ENCODE measurements at regions not wholly inside any gene's neighbourhood (a gene's known extent, or its start where the extent isn't known, plus 50 kb on each side); places are given as distances from the start of the nearest gene placed in this dataset.

DNA sequence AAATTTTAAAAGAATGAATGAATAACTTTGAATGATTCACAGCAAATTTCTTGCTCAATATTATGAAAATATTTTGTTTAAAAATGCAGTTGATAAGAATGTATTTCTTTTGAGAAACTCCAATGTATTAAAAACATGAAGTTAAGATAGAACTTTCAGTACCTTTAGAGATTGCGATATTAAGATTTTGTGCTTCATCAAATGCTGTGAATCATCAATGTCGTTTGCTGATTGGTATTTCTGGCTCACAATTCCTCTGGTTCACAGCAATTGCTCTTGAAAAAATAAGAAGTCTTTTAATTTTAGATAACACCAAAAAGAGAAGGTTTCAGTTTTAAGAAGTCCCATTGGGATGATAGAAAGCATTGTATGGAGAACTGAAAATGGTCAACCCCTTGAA, 228.7 kb downstream of the IKZF2 start:
- TF ChIP-seq, protein P1, sequence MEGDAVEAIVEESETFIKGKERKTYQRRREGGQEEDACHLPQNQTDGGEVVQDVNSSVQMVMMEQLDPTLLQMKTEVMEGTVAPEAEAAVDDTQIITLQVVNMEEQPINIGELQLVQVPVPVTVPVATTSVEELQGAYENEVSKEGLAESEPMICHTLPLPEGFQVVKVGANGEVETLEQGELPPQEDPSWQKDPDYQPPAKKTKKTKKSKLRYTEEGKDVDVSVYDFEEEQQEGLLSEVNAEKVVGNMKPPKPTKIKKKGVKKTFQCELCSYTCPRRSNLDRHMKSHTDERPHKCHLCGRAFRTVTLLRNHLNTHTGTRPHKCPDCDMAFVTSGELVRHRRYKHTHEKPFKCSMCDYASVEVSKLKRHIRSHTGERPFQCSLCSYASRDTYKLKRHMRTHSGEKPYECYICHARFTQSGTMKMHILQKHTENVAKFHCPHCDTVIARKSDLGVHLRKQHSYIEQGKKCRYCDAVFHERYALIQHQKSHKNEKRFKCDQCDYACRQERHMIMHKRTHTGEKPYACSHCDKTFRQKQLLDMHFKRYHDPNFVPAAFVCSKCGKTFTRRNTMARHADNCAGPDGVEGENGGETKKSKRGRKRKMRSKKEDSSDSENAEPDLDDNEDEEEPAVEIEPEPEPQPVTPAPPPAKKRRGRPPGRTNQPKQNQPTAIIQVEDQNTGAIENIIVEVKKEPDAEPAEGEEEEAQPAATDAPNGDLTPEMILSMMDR (IDR thresholded peaks at IDR 0.05), result no peak
- DNase-seq (ENCODE audit: extremely low spot score, unreplicated experiment), result no peak
- no peak overlapping the region for H3K4me3 Mint-ChIP-seq (ENCODE audit: unreplicated experiment)
- H3K27ac Mint-ChIP-seq (ENCODE audit: unreplicated experiment), result no peak overlapping the region
- H3K27me3 Mint-ChIP-seq (ENCODE audit: unreplicated experiment), result no peaks in the 10 kb centered on the region
- peaks cover 1% of the 10 kb centered on the region for H3K4me1 Mint-ChIP-seq (ENCODE audit: unreplicated experiment)
- H3K9me3 Mint-ChIP-seq (ENCODE audit: unreplicated experiment), result no peaks in the 10 kb centered on the region
- H3K36me3 Mint-ChIP-seq (ENCODE audit: unreplicated experiment), result peaks cover 2% of the 10 kb centered on the region

- H3K4me1 Mint-ChIP-seq (ENCODE audit: unreplicated experiment), result no peaks in the 10 kb centered on the region
- no peak overlapping the region for H3K4me3 Mint-ChIP-seq (ENCODE audit: unreplicated experiment)
- TF ChIP-seq, protein P1 (IDR thresholded peaks at IDR 0.05), result no peak
- H3K36me3 Mint-ChIP-seq (ENCODE audit: unreplicated experiment), result peaks cover 2% of the 10 kb centered on the region
- DNase-seq (ENCODE audit: extremely low spot score, unreplicated experiment), result no peak
- no peaks in the 10 kb centered on the region for H3K9me3 Mint-ChIP-seq (ENCODE audit: unreplicated experiment)
- no peaks in the 10 kb centered on the region for H3K27me3 Mint-ChIP-seq (ENCODE audit: unreplicated experiment)
- no peak overlapping the region for H3K27ac Mint-ChIP-seq (ENCODE audit: unreplicated experiment)
These were observed 229.7 kb downstream of the IKZF2 start for GRCh38 chr2:212921711-212922110.

GRCh38 chr2:212921061-212921460, 230.4 kb downstream of the IKZF2 start:
- Mint-ChIP-seq H3K9me3 (ENCODE audit: unreplicated experiment) (no peaks in the 10 kb centered on the region), H3K4me1 (ENCODE audit: unreplicated experiment) (peaks cover 2% of the 10 kb centered on the region), H3K27ac (ENCODE audit: unreplicated experiment) (no peak overlapping the region), H3K27me3 (ENCODE audit: unreplicated experiment) (no peaks in the 10 kb centered on the region), H3K36me3 (ENCODE audit: unreplicated experiment) (peaks cover 2% of the 10 kb centered on the region), H3K4me3 (ENCODE audit: unreplicated experiment) (no peak overlapping the region)
- TF ChIP-seq, protein P1 (IDR thresholded peaks at IDR 0.05), result no peak
- no peak for DNase-seq (ENCODE audit: extremely low spot score, unreplicated experiment)

DNA sequence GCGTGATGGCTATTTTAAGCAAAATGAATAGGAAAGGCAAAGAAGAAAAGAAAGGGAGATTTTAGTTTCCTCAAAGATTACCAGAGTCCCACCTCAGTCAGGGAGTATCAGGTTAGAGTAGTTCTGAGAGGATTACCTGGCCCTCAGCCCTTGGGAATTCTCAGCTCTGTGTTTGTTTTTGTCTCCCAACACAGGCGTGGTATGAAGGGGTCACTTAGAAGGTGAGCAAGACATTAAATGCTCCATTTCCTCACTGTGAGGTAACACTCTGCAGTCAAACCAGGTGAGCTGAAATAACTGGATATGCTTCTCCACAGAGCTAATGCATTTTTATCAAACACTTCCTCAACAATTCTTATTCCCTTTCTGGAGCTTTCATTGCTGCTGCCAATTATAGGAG, 232.2 kb downstream of the IKZF2 start:
- H3K27me3 Mint-ChIP-seq (ENCODE audit: unreplicated experiment), result no peaks in the 10 kb centered on the region
- no peaks in the 10 kb centered on the region for H3K9me3 Mint-ChIP-seq (ENCODE audit: unreplicated experiment)
- H3K27ac Mint-ChIP-seq (ENCODE audit: unreplicated experiment), result no peak overlapping the region
- TF ChIP-seq, protein P1 (IDR thresholded peaks at IDR 0.05), result no peak
- peaks cover 2% of the 10 kb centered on the region for H3K4me1 Mint-ChIP-seq (ENCODE audit: unreplicated experiment)
- no peak overlapping the region for H3K4me3 Mint-ChIP-seq (ENCODE audit: unreplicated experiment)
- DNase-seq (ENCODE audit: extremely low spot score, unreplicated experiment), result no peak
- H3K36me3 Mint-ChIP-seq (ENCODE audit: unreplicated experiment), result peaks cover 2% of the 10 kb centered on the region

GRCh38 chr2:212918336-212918735, 233.1 kb downstream of the IKZF2 start:
- H3K36me3 Mint-ChIP-seq (ENCODE audit: unreplicated experiment), result peaks cover 2% of the 10 kb centered on the region
- H3K27ac Mint-ChIP-seq (ENCODE audit: unreplicated experiment), result no peak overlapping the region
- DNase-seq (ENCODE audit: extremely low spot score, unreplicated experiment), result no peak
- peaks cover 3% of the 10 kb centered on the region for H3K4me1 Mint-ChIP-seq (ENCODE audit: unreplicated experiment)
- TF ChIP-seq, protein P1 (IDR thresholded peaks at IDR 0.05), result no peak
- H3K27me3 Mint-ChIP-seq (ENCODE audit: unreplicated experiment), result no peaks in the 10 kb centered on the region
- no peak overlapping the region for H3K4me3 Mint-ChIP-seq (ENCODE audit: unreplicated experiment)
- H3K9me3 Mint-ChIP-seq (ENCODE audit: unreplicated experiment), result no peaks in the 10 kb centered on the region
